ENCODE measurements at regions not wholly inside any gene's neighbourhood (a gene's known extent, or its start where the extent isn't known, plus 50 kb on each side); places are given as distances from the start of the nearest gene placed in this dataset.

GRCh38 chr1:70847013-70847412 is 200.6 kb downstream of the PTGER3 start:
- H3K9me3 ChIP-seq (ENCODE audit: control extremely low read depth in 1 of 3, control insufficient read depth in 2 of 3, insufficient read depth in 1 of 3, low read length in 2 of 3): peaks cover 0 to 5% (median 1%) of the 10 kb centered on the region in 3 donors

GRCh38 chr1:70855203-70855602 is 192.4 kb downstream of the PTGER3 start:
- Mint-ChIP-seq H3K27me3 (no peaks in the 10 kb centered on the region), H3K27ac (no peak overlapping the region), H3K4me1 (no peaks in the 10 kb centered on the region), H3K4me3 (no peak overlapping the region), H3K9me3 (ENCODE audit: insufficient read depth) (no peaks in the 10 kb centered on the region)
- H3K4me3 ChIP-seq (ENCODE audit: control extremely low read depth in 1 of 5, extremely low read depth in 1 of 5, insufficient read depth in 1 of 5, low read depth in 2 of 5, low read length in 4 of 5): no peak overlapping the region
- H3K9me3 ChIP-seq (ENCODE audit: control extremely low read depth in 1 of 3, control insufficient read depth in 2 of 3, insufficient read depth in 1 of 3, low read length in 2 of 3): no peaks in the 10 kb centered on the region
- H2AFZ ChIP-seq (ENCODE audit: insufficient read depth, low read depth, low read length, poor library complexity, severe bottlenecking): no peak overlapping the region
- POLR2A ChIA-PET: no interaction called here
- H3K9ac ChIP-seq (ENCODE audit: low read length): no peak overlapping the region
- DNase-seq (no peak), ATAC-seq (ENCODE audit: low read depth) (no peak)
- CTCF ChIA-PET: no interaction called here
- no peaks in the 10 kb centered on the region for H3K27me3 ChIP-seq (replicated peaks in 1 of 4; ENCODE audit: control extremely low read depth in 1 of 4, control insufficient read depth in 3 of 4, insufficient read depth in 4 of 4, low read length in 3 of 4)
- TF ChIP-seq CTCF (IDR thresholded peaks at IDR 0.05) (no peak), EZH2 (IDR thresholded peaks at IDR 0.05; ENCODE audit: borderline replicate concordance, insufficient read depth, low read depth, low read length, poor library complexity, severe bottlenecking) (no peak)
- H3K4me1 ChIP-seq (ENCODE audit: control insufficient read depth in 2 of 2, insufficient read depth in 2 of 2, low read length in 2 of 2): no peaks in the 10 kb centered on the region
- intact Hi-C loops (cut with micrococcal nuclease): no loop called here
- no peak overlapping the region for H3K4me2 ChIP-seq (replicated peaks; ENCODE audit: low read depth, low read length, poor library complexity, severe bottlenecking)
- no CpG with 5 or more reads among the region's 5 CpGs for WGBS (ENCODE audit: insufficient coverage)
- H3K27ac ChIP-seq (ENCODE audit: low read length in 2 of 2): no peak overlapping the region
- no peaks in the 10 kb centered on the region for H4K20me1 ChIP-seq (ENCODE audit: control insufficient read depth, insufficient read depth, low read length, poor library complexity, severe bottlenecking)
- H3K79me2 ChIP-seq (ENCODE audit: control insufficient read depth, insufficient read depth, low read length): no peaks in the 10 kb centered on the region
- no peaks in the 10 kb centered on the region for H3K36me3 ChIP-seq (replicated peaks in 1 of 2; ENCODE audit: control extremely low read depth in 1 of 2, control insufficient read depth in 1 of 2, extremely low read depth in 1 of 2, insufficient read depth in 2 of 2, low read length in 1 of 2)

More at GRCh38 chr1:70847013-70847412, 200.6 kb downstream of the PTGER3 start:
- Histone ChIP-seq H3K79me2 (ENCODE audit: control insufficient read depth, insufficient read depth, low read length) (no peaks in the 10 kb centered on the region), H3K4me3 (ENCODE audit: control extremely low read depth in 1 of 5, extremely low read depth in 1 of 5, insufficient read depth in 1 of 5, low read depth in 2 of 5, low read length in 4 of 5) (no peak overlapping the region), H3K9ac (ENCODE audit: low read length) (no peak overlapping the region), H4K20me1 (ENCODE audit: control insufficient read depth, insufficient read depth, low read length, poor library complexity, severe bottlenecking) (no peaks in the 10 kb centered on the region), H2AFZ (ENCODE audit: insufficient read depth, low read depth, low read length, poor library complexity, severe bottlenecking) (no peak overlapping the region), H3K36me3 (replicated peaks in 1 of 2; ENCODE audit: control extremely low read depth in 1 of 2, control insufficient read depth in 1 of 2, extremely low read depth in 1 of 2, insufficient read depth in 2 of 2, low read length in 1 of 2) (no peaks in the 10 kb centered on the region), H3K27me3 (replicated peaks in 1 of 4; ENCODE audit: control extremely low read depth in 1 of 4, control insufficient read depth in 3 of 4, insufficient read depth in 4 of 4, low read length in 3 of 4) (no peaks in the 10 kb centered on the region), H3K4me2 (replicated peaks; ENCODE audit: low read depth, low read length, poor library complexity, severe bottlenecking) (no peak overlapping the region), H3K4me1 (ENCODE audit: control insufficient read depth in 2 of 2, insufficient read depth in 2 of 2, low read length in 2 of 2) (no peaks in the 10 kb centered on the region), H3K27ac (ENCODE audit: low read length in 2 of 2) (no peak overlapping the region)
- no peak for DNase-seq
- intact Hi-C loops (cut with micrococcal nuclease): no loop called here
- TF ChIP-seq CTCF (IDR thresholded peaks at IDR 0.05): no peak
- TF ChIP-seq EZH2 (IDR thresholded peaks at IDR 0.05; ENCODE audit: borderline replicate concordance, insufficient read depth, low read depth, low read length, poor library complexity, severe bottlenecking): no peak
- Mint-ChIP-seq H3K4me1 (no peaks in the 10 kb centered on the region), H3K27me3 (no peaks in the 10 kb centered on the region), H3K4me3 (no peak overlapping the region), H3K9me3 (ENCODE audit: insufficient read depth) (peaks cover 3% of the 10 kb centered on the region), H3K27ac (no peak overlapping the region)
- POLR2A ChIA-PET: no interaction called here
- no peak for ATAC-seq (ENCODE audit: low read depth)
- CTCF ChIA-PET: no interaction called here
